AG09309 (cell line): ENCODE measurements at regions not wholly inside any gene's neighbourhood (a gene's known extent, or its start where the extent isn't known, plus 50 kb on each side); places are given as distances from the start of the nearest gene placed in this dataset.
"Not testable (repeated sequence)": the region's sequence is repeated elsewhere in the genome, so short reads cannot be mapped to it uniquely, and the experiment has no call there.

Experiments used
- DNase-seq: peaks from one replicate; pipeline ENCODE4 v3.0.0-alpha.2; 2010; ENCODE audit warnings: low read depth
- H3K4me3 ChIP-seq: 2 replicates; pipeline ENCODE4 v1.5.1; 2011; ENCODE audit warnings: mild to moderate bottlenecking, low read depth, low read length, moderate library complexity; ENCODE audit not compliant: control insufficient read depth
- TF ChIP-seq, protein P1 (sequence below): IDR thresholded peaks from 2 replicates; pipeline ENCODE4 v1.5.1; 2011; ENCODE audit warnings: mild to moderate bottlenecking, low read depth, low read length, inconsistent platforms; ENCODE audit not compliant: insufficient read depth, control insufficient read depth; ENCODE audit errors: missing control alignments

DNA sequence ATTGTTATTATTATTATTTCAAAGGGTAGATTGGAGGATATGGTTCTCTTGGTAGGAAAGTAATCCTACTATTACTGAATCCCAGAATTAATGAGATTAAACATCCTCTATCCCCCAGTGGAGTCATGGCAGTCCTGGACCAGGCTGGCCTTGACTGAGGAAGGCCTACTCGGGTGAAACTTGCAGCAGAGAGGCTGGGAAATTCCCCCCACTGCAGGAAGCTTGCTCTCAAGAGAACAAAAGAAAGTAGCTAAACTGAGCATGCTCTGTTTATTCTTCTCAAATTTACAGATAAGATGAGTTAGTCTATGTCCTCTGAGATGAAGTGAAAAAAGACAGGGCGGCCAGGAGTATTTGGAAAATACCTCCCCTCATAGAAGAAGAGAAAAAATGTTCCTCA is 233.9 kb upstream of the RPS23 start:
- DNase-seq, result no peak
- no peak overlapping the region for H3K4me3 ChIP-seq
- TF ChIP-seq, protein P1, sequence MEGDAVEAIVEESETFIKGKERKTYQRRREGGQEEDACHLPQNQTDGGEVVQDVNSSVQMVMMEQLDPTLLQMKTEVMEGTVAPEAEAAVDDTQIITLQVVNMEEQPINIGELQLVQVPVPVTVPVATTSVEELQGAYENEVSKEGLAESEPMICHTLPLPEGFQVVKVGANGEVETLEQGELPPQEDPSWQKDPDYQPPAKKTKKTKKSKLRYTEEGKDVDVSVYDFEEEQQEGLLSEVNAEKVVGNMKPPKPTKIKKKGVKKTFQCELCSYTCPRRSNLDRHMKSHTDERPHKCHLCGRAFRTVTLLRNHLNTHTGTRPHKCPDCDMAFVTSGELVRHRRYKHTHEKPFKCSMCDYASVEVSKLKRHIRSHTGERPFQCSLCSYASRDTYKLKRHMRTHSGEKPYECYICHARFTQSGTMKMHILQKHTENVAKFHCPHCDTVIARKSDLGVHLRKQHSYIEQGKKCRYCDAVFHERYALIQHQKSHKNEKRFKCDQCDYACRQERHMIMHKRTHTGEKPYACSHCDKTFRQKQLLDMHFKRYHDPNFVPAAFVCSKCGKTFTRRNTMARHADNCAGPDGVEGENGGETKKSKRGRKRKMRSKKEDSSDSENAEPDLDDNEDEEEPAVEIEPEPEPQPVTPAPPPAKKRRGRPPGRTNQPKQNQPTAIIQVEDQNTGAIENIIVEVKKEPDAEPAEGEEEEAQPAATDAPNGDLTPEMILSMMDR, result no peak

DNA sequence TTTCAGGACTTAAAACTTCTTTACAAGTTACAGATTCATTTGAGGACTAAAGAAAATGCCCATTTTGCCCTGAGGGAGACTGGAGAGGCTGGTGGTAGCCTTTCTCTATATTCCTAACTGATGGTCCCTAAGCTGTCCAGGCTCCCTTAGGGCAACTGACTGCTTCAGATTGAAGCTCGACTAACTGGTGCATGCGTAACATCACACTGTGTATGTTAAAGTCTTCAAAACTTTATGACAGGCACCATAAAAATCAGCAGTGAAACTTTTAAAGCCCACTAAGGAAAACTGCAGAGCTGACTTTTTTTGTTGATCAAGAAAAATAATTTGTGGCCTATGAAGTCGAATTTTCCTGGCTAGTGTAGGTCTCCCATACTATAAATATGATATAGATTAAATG is 233.0 kb upstream of the RPS23 start:
- TF ChIP-seq, protein P1, result no peak
- no peak for DNase-seq
- no peak overlapping the region for H3K4me3 ChIP-seq

DNA sequence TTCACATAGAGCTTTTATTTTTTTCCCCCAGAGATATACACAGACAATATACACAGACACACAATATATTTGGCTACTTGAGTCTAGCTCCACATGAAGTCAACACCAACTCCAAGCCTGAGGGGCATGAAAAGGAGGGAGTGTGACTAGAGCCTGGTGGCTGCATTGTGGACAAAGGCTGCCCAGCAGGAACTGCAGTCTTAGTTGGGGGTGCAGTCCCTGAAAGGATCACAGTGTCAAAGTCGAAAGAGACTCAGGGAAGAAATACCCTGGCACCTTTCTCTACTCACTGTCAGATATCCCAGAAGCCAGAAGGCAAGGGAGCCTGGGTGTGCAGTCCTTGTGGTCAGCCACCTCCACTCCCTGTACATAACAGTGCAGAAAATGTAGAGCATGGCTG is 231.6 kb upstream of the RPS23 start:
- no peak overlapping the region for H3K4me3 ChIP-seq
- TF ChIP-seq, protein P1, result no peak
- DNase-seq, result no peak

DNA sequence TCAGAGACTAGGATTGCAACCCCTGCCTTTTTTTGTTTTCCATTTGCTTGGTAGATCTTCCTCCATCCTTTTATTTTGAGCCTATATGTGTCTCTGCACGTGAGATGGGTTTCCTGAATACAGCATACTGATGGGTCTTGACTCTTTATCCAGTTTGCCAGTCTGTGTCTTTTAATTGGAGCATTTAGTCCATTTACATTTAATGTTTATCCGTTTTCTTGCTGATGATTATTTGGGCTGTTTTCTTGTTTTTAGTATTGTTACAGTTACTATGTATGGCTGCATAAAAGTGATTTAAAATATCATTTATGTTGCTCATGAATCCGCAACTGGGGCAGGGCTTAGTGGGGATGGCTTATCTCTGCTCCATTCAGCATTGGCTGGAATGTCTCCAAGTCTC is 228.2 kb upstream of the RPS23 start:
- DNase-seq, H3K4me3 ChIP-seq: not testable (repeated sequence)

DNA sequence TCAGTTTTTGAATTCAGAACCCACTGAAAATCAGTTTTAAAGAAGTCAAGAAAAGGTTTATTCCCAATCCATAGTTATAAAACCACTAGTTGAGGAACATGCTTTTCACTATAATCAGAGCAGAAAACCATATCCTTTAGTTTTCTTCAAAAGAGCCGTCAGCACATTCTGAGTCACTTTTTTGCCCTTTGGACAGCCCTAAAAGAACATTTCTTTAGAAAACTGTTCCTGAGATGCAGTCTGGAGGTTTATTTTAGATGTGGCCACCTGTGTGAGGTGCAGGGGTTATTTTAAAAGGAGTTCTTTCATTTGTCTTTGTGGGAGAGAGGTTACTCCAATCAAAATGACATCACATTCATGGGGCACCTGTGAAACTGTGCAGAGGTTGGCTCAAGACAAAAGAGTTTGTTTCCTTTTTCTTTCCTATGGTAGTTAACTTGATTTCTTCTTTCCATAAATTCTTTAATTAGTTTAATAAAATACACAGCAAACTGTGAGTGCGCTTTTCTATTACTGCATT is 221.6 kb upstream of the RPS23 start:
- no peak overlapping the region for H3K4me3 ChIP-seq
- TF ChIP-seq, protein P1, result no peak
- no peak for DNase-seq

DNA sequence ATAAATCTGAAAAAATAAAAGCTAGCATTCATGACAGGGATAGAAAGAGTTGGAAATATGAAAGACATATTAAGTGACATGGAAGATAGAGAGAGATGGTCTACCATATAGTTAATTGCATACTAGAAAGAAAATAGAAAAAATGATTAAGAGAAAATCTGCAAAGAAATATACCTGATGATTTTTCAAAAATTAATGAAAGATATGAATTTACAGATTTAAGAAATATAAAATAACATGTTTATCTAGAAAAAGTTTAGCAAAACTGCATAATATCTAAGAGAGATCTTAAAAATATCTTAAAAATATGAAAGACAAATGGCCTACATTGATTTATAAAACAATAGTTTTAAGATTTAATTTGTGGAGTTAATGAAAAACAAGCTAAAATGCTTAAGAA is 219.1 kb upstream of the RPS23 start:
- TF ChIP-seq, protein P1, result no peak
- DNase-seq, result no peak
- no peak overlapping the region for H3K4me3 ChIP-seq

DNA sequence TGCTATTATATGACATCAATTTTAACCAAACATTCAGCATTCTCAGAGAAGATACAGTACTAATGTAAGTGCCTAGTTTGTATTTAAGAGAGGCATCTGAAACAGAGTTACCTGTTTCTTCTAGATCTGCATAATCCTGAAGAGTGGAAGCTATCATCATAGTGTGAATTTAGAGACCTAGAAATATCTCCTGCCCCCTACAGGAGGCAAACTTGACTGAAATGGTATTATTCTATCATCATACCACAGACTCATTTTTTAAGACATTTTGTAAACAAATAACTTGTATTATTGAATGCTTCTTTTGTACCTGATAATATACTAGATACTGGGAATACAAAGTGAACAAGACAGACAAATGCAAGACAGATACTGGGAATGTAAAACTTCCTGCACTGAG is 216.8 kb upstream of the RPS23 start:
- no peak overlapping the region for H3K4me3 ChIP-seq
- no peak for DNase-seq
- TF ChIP-seq, protein P1, result no peak
